ENCODE measurements at regions not wholly inside any gene's neighbourhood (a gene's known extent, or its start where the extent isn't known, plus 50 kb on each side); places are given as distances from the start of the nearest gene placed in this dataset.

DNA sequence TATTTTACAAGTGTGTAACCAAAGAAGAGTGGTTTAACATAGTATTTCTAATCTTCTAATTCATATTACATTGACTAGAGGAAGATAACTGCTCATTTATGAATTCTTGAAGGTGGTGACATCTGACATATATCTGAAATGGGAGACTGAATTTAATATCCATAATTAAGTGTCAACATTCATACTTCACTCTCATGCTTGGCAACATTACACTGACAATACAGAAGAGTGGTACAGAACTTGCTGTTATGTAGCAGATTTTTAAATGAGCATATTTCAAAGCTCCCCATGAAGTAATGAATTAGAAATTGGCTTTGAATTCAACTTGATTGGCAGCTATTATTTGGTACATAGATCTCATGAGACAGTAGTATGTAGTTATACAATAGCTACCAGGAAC is 125.8 kb upstream of the POT1 start:
- TF ChIP-seq, protein P1, sequence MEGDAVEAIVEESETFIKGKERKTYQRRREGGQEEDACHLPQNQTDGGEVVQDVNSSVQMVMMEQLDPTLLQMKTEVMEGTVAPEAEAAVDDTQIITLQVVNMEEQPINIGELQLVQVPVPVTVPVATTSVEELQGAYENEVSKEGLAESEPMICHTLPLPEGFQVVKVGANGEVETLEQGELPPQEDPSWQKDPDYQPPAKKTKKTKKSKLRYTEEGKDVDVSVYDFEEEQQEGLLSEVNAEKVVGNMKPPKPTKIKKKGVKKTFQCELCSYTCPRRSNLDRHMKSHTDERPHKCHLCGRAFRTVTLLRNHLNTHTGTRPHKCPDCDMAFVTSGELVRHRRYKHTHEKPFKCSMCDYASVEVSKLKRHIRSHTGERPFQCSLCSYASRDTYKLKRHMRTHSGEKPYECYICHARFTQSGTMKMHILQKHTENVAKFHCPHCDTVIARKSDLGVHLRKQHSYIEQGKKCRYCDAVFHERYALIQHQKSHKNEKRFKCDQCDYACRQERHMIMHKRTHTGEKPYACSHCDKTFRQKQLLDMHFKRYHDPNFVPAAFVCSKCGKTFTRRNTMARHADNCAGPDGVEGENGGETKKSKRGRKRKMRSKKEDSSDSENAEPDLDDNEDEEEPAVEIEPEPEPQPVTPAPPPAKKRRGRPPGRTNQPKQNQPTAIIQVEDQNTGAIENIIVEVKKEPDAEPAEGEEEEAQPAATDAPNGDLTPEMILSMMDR (IDR thresholded peaks at IDR 0.05), result no peak
- no peak for TF ChIP-seq POLR2A (IDR thresholded peaks at IDR 0.05)
